Stimulated activated naive CD8-positive, alpha-beta T cell treated with anti-CD3 and anti-CD28 coated beads, Interleukin-15, Interleukin-2, amounts not matched to agents 100 U/mL and 50 U/mL, for 24 hours (primary cell): ENCODE measurements at regions not wholly inside any gene's neighbourhood (a gene's known extent, or its start where the extent isn't known, plus 50 kb on each side); places are given as distances from the start of the nearest gene placed in this dataset.

Experiments
- ATAC-seq: fragments of 150-1000 bp; cut with Tn5 transposase; one replicate; pipeline ENCODE4 v1.10.0; 2021
- DNase-seq: peaks from one replicate; pipeline ENCODE4 v3.0.0; 2021

DNA sequence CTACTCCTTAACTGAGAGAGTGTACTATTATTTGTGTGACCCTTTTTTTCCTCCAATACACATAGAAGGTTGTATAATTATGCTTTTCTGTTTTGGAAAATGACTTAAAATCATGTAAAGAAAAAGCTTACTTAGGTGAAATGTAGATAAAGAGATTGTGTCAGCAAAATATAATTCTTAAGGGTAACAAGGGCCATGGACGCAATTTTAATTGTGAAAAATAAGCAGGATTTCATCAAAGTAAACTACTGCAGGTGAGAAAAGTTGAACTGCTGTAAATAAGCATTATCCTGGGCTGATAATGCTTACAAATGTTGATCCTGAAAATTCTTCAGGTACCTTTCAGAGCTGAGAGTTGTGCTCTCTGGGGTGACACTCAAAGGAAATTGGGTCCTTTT lies 141.5 kb downstream of the RPIA start:
- ATAC-seq = no peak
- DNase-seq = no peak

DNA sequence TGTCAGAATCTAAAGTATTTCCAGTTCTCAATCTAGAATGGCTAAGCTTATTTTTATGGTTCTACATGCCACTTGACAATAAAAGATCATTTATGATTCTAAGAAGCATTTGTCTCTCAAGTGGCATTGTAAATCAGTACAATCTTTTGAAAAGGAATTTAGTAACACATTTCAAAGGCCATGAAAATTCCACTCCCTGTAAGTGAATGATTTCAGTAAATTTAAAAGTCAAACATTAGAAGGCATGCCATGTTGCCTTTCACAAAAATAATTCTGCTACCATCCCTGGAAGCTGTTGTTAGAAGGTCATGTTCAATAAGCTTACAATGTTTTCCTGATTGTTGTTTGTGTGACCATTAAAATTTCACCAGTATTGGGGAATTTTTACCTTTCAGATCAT lies 142.9 kb downstream of the RPIA start:
- DNase-seq = no peak
- no peak for ATAC-seq

- no peak for DNase-seq
- ATAC-seq = no peak
These were observed 143.4 kb downstream of the RPIA start for GRCh38 chr2:88834866-88835265.

DNA sequence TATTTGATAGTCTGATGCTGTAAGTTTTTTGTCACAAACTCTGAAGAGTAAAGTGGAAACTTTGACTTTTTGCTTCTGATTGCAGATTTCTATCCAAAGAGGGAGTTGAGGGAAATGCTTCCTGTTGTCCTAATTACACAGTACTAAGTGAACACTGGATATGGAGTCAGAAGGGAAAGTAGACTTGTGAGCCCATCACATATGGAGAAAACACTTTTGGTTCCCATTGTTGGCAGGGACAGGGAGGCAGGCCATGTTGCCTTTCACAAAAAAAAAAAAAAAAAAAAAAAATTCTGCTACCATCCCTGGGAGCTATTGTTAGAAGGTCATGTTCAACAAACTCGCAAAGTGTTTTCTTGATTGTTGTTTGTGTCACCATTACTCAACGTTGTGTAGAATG lies 144.3 kb downstream of the RPIA start:
- ATAC-seq (no peak), DNase-seq (no peak)

- ATAC-seq (no peak), DNase-seq (no peak)
These were observed 144.9 kb downstream of the RPIA start for GRCh38 chr2:88836351-88836750.

- no peak for ATAC-seq
- no peak for DNase-seq
These were observed 146.2 kb downstream of the RPIA start for GRCh38 chr2:88837511-88838160.

- peak; percentile 17 for DNase-seq
- ATAC-seq = peak; percentile 65
These were observed 146.7 kb downstream of the RPIA start for GRCh38 chr2:88838165-88838635.

GRCh38 chr2:88841224-88841929 lies 149.9 kb downstream of the RPIA start:
- no peak for DNase-seq
- no peak for ATAC-seq

DNA sequence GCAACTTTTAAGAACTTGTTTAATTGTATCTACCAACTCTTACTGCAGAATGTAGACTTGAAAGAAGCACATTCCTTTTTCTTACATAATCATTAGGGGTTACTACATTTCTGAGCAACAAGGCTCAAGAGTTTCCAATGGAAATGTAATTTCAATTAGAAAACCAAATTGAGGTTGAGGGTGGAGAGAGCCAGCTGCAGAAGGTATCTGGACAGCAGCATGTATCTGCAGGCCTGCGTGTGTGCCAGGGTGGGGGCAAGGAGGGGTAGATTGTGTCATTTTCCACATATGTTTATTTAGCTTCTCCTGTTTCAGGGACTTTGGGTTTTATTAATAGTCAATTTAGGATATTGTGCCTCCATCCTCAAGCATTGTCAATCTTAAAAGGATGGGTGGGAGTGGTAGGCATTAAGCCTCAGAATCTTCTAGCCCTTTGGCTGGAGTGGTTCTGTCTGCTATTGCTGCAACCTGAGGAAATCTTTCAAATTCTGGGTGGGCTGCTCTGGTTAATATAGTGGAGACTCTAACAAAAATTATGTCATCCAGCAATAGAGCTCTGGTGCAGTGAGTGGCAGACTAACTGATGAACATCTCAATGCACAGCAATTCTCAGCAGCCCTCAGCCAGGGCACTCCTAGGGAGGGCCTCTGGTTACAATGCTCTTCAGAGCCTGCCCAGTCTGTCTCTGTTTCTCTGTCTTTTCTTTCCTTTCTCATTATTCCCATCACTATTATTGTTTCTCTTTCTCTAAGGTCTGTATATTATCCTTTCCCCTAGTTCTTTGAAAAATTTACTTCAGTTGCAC lies 151.4 kb downstream of the RPIA start:
- DNase-seq (no peak), ATAC-seq (no peak)

GRCh38 chr2:88843651-88844050 lies 152.2 kb downstream of the RPIA start:
- DNase-seq (no peak), ATAC-seq (no peak)

- ATAC-seq (no peak), DNase-seq (no peak)
These were observed 153.5 kb downstream of the RPIA start for GRCh38 chr2:88844960-88845359.

- DNase-seq = peak; percentile 14
- ATAC-seq = peak; percentile 53
These were observed 154.5 kb downstream of the RPIA start for GRCh38 chr2:88845772-88846661.

DNA sequence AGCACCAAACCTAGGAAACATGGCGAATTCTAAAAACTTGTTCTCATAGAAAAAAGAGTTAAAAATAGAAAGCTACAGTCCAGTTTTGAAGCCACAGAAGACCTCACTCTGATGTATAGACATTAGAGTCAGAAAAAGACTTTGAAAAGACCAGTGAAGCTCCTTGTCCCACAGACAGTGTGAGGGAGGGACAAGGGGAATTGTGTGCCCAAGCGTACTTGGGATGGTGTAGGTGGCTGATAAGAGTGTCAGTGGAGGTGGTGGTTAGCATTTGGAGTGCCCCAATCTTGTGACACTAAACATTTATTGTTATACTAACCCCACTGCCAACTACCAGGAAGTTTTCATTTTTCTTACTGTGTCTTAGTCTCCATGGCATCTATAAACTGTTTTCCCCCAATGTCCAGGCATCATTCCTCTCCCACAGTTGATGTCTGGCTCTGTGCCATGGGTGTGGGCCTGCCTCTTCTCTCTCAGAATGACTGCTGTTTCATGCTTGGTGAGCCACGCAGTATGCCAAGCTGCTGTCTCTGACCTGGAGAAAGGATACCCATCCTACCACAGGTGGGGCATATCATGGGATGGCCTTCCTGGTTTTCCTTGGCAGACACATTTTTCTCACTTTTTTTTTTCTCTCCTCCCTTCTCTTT lies 161.4 kb downstream of the RPIA start:
- peak; percentile 33 for ATAC-seq
- DNase-seq = no peak

DNA sequence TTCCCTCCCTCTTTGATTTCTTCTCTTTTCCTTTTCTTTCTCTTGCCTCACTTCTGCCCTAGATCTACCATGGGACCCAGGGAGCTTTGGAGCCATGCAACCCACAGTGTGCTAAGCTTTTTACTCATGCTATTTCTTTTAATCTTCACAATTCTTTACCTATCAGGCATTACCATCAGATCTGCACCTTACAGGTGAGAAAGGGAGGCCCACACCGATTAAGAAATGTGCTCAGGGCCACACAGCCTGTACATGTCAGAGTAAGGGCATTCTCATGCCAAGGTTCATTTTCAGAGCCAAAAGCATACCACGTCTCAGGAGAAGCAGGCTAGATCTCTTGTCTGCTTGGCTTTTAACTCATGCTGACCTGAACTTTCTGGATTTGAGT lies 161.9 kb downstream of the RPIA start:
- ATAC-seq = no peak
- no peak for DNase-seq

DNA sequence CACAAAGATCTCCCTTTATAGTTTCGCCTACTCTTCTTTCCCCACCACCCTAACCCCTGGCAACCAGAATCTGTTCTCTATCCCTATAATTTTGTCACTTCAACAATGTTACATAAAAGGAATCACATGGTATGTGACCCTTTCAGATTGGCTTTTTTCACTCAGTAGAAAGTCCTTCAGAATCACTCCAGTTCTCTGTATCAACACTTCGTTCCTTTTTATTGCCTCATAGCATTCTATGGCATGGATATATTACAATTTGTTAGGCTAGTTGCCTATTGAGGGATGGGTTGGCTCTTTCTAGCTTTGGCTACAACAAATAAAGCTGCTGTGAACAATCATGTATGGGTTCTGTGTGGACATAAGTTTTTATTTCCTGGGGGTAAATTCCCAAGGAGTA lies 163.1 kb downstream of the RPIA start:
- ATAC-seq = no peak
- DNase-seq = no peak

DNA sequence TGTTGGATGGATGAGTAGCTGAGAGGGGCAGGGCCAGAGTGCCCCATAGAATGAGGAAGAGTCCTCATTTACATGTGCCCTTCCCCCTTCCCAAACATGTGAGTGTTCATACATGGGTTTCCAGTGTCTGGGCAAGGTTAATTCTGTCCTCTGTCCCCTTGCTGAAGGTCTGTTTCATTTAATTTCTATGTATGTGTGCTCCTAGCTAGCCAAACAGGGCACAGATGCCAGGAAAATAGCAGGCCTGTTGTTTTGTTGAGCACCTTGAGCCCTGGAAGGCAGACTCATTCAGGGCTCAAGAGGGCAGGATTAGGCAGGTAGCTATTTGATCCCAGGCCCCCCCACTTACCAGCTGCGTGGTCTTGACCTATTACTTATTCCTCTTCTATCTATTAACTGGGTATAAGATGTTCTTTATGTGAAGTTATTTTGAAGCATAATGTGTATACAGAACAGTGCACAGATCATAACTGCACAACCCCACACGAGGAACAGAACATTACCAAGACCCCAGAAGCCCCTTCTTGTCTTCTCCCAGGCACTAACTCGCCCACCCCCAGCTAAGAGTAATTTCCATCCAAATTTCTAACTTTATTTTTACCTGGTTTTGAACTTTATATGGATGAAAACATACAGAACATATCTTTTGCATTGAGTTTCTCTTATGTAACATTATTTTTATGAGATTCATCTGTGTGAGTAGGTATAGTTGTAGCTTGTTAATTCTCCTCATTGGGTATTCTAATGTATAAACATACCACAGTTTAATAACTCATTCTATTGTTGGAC lies 164.3 kb downstream of the RPIA start:
- ATAC-seq (no peak), DNase-seq (no peak)

- no peak for ATAC-seq
- DNase-seq = no peak
These were observed 165.1 kb downstream of the RPIA start for GRCh38 chr2:88856409-88857135.

- DNase-seq = no peak
- ATAC-seq = no peak
These were observed 165.8 kb downstream of the RPIA start for GRCh38 chr2:88857274-88857741.

GRCh38 chr2:88857951-88858411 lies 166.5 kb downstream of the RPIA start:
- ATAC-seq (peak; percentile 49), DNase-seq (no peak)

- DNase-seq (no peak), ATAC-seq (no peak)
These were observed 168.0 kb downstream of the RPIA start for GRCh38 chr2:88859461-88859860.
